CD4-positive, alpha-beta T cell treated with Interleukin-4 for 1 hour (primary cell): ENCODE measurements at regions not wholly inside any gene's neighbourhood (a gene's known extent, or its start where the extent isn't known, plus 50 kb on each side); places are given as distances from the start of the nearest gene placed in this dataset.

ENCODE experiments used
- DNase-seq, 2 donors: peaks; one replicate each; pipeline ENCODE4 v3.0.0-alpha.2; 2020 to 2022

DNA sequence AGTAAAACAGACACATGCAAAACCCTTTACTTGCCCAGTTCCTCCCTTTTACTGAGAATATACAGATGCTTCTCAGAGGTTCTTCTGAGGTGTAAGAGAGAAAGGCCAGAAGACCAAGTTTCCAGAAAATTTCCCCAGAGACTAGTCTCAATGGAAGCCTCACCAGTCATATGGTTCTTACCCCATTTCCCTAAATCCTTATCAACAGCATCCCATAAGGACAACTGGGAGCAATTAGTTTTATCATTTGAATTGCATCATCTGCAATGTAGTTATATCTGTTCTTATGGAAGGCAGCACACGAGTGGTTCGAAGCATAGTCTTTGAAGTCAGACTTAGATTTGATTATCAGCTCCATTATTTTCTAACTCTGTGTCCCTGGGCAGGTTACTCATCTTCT lies 203.6 kb upstream of the PPARGC1A start:
- DNase-seq, result no peak

DNA sequence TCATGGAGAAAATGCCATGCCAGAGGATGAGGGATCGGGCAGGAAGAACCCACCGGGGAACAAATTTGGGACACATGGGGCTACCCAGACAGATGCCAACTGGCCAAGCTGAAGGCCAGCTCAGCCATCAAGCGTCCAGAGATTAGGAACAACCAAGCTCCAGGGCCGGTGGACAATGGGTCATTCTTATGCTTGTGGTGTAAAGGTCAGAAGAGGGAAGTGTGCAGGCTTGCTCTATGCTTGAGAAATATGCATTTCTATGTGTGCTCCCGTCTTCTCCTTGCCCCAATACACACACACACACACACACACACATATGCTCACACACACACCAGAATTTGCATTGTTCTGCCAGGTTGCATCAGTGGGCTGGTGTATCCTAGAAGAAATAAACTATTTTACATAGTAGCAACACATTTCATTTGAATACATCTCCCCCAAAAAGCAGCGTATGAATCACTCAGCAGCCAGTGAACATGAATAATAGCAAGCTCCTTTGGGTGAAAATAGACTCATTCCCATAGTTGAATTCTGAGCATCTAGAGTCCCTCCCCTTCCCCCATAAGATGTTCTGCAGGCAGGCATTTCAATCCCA lies 201.9 kb upstream of the PPARGC1A start:
- no peak for DNase-seq

GRCh38 chr4:24089851-24090534 lies 200.1 kb upstream of the PPARGC1A start:
- no peak for DNase-seq

GRCh38 chr4:24080871-24081270 lies 191.0 kb upstream of the PPARGC1A start:
- no peak for DNase-seq

GRCh38 chr4:24078347-24078962 lies 188.6 kb upstream of the PPARGC1A start:
- no peak for DNase-seq

- no peak for DNase-seq
Measured at GRCh38 chr4:24076811-24077210, 187.0 kb upstream of the PPARGC1A start.

DNA sequence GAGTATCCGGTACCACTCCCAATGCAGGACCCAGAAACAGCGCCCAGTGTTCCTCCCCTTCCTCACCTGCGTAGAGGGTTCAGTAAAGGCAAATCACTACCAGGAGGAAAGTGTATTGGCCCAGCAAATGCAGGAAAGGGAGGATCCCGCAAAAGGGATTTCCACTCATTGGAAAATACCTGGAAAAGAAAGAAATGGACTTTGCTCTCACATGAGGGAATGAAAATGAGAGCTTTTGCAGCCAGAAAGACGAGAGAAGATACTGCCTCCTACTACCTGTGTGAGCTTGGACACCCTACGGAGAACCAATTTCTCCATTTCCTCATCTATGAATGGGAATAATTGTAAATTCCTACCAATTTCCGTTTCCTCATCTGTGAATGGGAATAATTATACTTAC lies 184.1 kb upstream of the PPARGC1A start:
- no peak for DNase-seq

- DNase-seq, result no peak
Measured at GRCh38 chr4:24071612-24072372, 181.9 kb upstream of the PPARGC1A start.

GRCh38 chr4:24070117-24070516 lies 180.3 kb upstream of the PPARGC1A start:
- DNase-seq, result no peak

DNA sequence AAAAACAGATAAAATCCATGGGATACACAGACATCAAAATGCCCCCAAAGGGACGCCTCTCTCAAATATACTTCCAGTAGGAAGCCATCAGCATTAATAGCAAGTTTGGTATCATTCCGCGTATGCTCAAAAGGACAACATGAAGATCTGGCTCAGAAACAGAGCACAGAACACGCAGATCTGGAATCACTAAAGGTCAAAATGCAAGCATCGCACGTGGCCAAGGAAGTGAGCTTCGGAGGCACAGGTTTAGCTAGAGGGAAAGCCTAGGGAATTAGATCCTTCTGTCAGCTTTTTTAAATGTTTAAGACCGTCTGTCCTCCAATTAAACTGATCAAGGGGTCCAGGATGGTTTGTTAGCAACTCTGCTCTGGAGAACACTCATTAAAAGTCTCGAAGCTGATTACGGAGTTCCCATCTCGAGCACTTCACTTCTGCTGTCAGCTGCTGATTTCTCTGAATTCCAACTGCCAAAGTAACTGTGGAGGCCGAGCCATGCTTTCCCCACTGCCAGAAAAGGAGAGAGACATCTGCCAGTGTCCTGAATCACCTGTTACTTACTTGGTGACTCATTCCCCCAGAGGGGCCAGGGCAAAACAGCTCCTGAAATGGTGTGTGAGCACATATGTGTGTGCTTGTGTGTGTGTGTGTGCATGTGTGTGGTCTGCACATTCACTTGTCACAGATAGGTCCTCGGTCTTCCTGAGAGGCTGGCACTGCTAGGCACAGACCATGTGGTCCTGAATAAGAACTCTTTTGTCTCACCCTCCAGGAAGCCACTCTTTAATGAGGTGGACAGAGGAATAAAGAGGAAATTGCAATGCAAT lies 177.7 kb upstream of the PPARGC1A start:
- no peak for DNase-seq

DNA sequence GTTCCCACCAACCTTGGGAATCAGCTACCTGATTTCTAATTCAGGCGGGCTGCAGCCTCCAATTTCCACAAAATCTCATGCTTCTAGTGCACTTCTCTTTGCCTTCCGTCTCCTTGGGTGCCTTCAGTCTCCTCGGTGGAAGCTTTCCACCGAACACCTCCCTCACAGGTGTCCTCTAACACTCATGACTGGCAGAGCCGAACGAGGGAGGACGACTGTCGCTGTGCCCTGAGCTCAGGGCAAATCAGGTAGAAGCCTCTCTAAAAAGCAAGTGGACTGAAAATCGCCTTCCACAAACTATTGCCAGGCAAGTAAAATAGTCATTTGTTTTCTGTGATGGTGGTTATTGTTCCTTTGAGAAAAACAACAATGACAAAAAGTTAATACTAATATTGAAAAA lies 176.1 kb upstream of the PPARGC1A start:
- no peak for DNase-seq

GRCh38 chr4:24063731-24064130 lies 173.9 kb upstream of the PPARGC1A start:
- DNase-seq, result no peak

GRCh38 chr4:24060932-24061331 lies 171.1 kb upstream of the PPARGC1A start:
- DNase-seq, result no peak

GRCh38 chr4:24059839-24060238 lies 170.0 kb upstream of the PPARGC1A start:
- DNase-seq, result no peak

- DNase-seq, result no peak
Measured at GRCh38 chr4:24057915-24058559, 168.2 kb upstream of the PPARGC1A start.

DNA sequence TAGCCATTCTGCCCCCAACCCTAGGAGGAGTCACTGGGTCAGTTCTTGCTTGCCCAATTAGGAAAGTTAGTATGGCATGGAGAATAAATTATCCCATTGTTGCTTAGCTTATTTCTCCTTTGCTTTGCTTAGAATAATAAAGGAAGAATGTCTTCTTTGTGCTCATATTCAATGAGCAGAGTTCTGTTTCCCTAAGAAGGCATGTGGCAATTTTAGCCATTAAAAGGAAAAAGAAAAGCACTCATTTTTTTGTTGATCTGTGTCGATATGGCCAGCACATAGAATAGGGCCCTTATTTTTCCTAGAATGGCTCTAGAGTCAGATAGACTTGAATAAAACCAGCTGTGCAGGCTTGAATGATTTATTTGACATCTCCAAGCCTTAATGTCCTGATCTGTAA lies 166.4 kb upstream of the PPARGC1A start:
- no peak for DNase-seq

- DNase-seq, result no peak
Measured at GRCh38 chr4:24055623-24056022, 165.8 kb upstream of the PPARGC1A start.

DNA sequence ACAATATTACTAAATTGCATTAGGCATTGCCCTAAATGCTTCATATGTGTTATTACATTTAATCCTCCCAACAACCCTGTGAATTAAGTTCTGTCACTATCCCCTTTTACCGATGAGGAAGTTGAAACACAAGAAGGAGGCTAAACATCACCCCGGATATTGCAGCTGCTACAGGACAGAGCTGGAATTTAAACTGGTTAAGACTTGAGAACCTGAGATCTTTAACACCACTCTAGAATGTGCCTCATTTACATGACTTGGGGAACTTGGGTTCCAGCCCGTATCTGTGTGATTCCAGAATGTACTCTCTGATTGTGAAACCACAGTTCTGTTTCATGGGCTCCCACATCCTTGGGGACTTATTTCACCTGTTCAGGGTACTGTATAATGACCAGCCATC lies 165.1 kb upstream of the PPARGC1A start:
- DNase-seq, result no peak

DNA sequence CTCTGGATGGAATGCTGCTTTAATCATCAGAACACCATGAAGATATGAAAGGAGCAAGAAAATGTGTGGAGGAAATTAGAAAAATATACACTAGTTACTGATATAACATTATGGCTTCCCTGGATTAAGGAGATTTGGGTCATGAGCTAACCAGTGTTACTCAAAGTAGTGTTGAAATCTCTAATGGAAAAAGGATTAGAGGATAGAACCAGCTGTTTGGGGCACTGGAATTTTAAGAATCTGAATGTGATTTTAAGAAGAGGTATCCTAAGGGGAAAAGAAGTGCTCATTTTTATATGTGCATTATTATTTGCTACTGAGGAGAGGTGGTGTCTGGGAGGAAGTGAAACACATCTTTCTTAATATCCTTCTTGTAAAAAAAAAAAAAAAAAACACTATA lies 164.1 kb upstream of the PPARGC1A start:
- no peak for DNase-seq

DNA sequence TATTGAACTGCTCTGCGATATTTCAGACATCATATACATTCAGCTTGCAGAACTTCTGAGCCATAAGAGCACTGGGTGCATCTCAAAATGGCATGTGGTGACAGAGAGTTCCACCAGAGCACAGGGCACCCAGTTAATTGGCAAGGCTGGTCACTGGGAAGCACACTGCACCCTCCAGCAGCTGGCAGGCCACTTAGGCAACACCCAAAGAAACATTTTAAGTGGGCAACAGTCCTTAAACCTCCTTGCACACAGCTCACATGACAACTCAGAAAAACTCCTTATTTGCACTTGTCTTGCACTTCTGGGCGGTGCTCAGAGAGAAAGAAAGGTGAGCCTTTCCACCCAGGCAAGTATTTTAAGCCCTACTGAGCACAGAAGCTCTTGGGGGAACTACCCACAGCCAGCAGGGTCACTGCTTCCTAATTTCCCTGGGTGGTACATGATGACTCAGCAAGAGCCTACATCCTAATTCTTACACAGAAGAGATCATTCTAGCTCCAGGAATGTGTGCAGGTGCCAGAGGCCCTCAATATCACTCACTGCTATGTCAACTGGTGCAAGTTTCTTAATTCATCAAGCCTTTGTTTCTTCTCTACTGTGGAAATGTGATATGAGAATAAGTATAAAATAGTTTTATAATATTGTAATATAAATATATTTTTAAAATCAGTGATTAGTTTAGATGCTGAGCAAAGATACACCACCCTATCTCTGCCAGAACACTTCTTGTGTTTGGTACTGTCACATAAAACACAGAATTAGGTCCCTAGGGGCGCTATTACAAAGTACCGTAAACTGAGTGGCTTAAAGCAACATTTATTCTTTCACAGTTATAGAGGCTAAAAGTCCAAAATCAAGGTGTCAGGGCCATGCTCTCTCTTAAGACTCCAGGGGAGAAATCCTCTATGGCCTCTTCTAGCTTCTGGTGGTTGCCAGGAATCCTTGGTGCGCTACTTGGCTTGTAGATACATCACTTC lies 155.1 kb upstream of the PPARGC1A start:
- DNase-seq, result no peak

DNA sequence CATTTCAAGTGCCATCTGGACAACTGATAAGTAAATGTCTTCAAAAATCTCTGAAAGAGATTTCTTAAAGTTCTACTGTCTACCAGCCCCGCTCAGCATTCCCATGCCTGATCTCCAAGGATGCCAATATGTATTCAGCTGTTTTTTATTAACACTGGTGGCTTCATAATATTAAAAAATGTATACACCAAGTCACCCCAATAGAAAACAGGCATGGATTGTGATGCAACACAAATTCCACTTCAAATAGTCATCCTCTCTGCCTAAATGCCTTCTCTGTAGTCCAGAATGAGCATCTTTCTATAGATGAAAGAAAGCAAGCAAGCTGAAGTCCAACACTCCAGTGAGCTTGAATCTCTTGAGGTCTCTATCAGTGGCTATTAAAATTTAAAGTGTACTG lies 152.2 kb upstream of the PPARGC1A start:
- DNase-seq, result no peak
